OCI-LY3 (cell line): ENCODE measurements at regions not wholly inside any gene's neighbourhood (a gene's known extent, or its start where the extent isn't known, plus 50 kb on each side); places are given as distances from the start of the nearest gene placed in this dataset.

ENCODE experiments used
- H2AFZ ChIP-seq: fragments of 200-600, 300-600 bp; shearing (Covaris generic); 2 replicates; pipeline ENCODE4 v1.6.0; 2014; ENCODE audit warnings: antibody characterized with exemption, low read depth, low read length
- H3K27ac ChIP-seq: fragments of 200-600, 300-600 bp; sonication (generic); 2 replicates; pipeline ENCODE4 v1.5.1; 2014; ENCODE audit warnings: mild to moderate bottlenecking, low read length, moderate library complexity, mixed read lengths
- H3K27me3 ChIP-seq: fragments of 200-600, 300-600 bp; sonication (generic); 2 replicates; pipeline ENCODE4 v1.6.1; 2014; ENCODE audit warnings: low read depth, low read length, mixed read lengths
- H3K36me3 ChIP-seq: fragments of 200-600, 300-600 bp; sonication (generic); replicated peaks from 2 replicates; pipeline ENCODE3; 2014; ENCODE audit warnings: low read depth, low read length, mixed read lengths
- H3K4me1 ChIP-seq: fragments of 300-600, 200-600 bp; sonication (generic); 2 replicates; pipeline ENCODE4 v1.6.1; 2014; ENCODE audit warnings: low read length, mixed read lengths
- H3K4me2 ChIP-seq: fragments of 200-600, 300-600 bp; sonication (generic); 2 replicates; pipeline ENCODE4 v1.6.1; 2014; ENCODE audit warnings: low read length, mixed read lengths
- H3K4me3 ChIP-seq: fragments of 300-600, 200-600 bp; sonication (generic); 2 replicates; pipeline ENCODE4 v1.5.1; 2014; ENCODE audit warnings: antibody characterized with exemption, mild to moderate bottlenecking, low read length, moderate library complexity
- H3K79me2 ChIP-seq: fragments of 300-600, 200-600 bp; shearing (Covaris generic); 2 replicates; pipeline ENCODE4 v1.6.1; 2014; ENCODE audit warnings: mild to moderate bottlenecking, low read length, mixed read lengths
- H3K9ac ChIP-seq: fragments of 300-600, 200-600 bp; shearing (Covaris generic); 2 replicates; pipeline ENCODE4 v1.6.0; 2014; ENCODE audit warnings: mild to moderate bottlenecking, low read length, moderate library complexity
- H3K9me3 ChIP-seq: fragments of 200-600, 300-600 bp; shearing (Covaris generic); 2 replicates; pipeline ENCODE4 v1.6.1; 2014; ENCODE audit warnings: low read length, mixed read lengths; ENCODE audit not compliant: insufficient read depth
- H4K20me1 ChIP-seq: fragments of 200-600, 300-600 bp; sonication (generic); 2 replicates; pipeline ENCODE4 v1.6.1; 2016; ENCODE audit warnings: low read length, mixed read lengths; ENCODE audit not compliant: insufficient read depth
- EZH2phosphoT487 ChIP-seq: fragments of 200-600 bp; shearing (Covaris generic); IDR thresholded peaks from 2 replicates; pipeline ENCODE4 v1.6.1; 2018; ENCODE audit warnings: antibody characterized with exemption, mixed run types, low read depth
- TF ChIP-seq, protein P1 (sequence below): fragments of 200-600, 300-600 bp; sonication (generic); IDR thresholded peaks from 2 replicates; pipeline ENCODE4 v1.5.1; 2014; ENCODE audit warnings: antibody characterized with exemption, low read length, low read depth

DNA sequence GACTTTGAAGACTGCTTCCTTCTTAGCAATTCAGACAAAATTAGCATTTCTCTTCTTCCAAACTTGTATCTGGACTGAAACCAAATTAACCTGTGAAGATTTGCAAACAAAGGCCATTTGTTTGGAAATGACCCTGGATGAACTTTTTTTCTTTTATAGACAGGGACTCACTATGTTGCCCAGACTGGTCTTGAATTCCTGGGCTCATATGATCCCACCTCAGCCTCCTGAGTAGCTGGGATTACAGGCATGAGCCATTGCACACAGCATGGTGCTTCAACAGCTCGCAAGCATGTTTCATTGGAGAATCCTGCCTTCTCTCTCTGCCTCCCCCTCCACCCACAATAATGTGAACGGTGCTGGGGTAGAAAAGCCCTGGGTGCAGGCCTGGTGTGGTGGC, 170.2 kb downstream of the ARL4C start:
- Histone ChIP-seq H4K20me1 (no peaks in the 10 kb centered on the region), H3K9me3 (no peaks in the 10 kb centered on the region), H3K4me2 (no peak overlapping the region), H3K27ac (no peak overlapping the region), H3K4me3 (no peak overlapping the region), H2AFZ (no peak overlapping the region), H3K79me2 (no peaks in the 10 kb centered on the region), H3K9ac (no peak overlapping the region), H3K27me3 (no peaks in the 10 kb centered on the region; the same call in 1 of the 2 replicates), H3K36me3 (no peaks in the 10 kb centered on the region), H3K4me1 (no peaks in the 10 kb centered on the region)
- TF ChIP-seq EZH2phosphoT487 = no peak
- TF ChIP-seq, protein P1, sequence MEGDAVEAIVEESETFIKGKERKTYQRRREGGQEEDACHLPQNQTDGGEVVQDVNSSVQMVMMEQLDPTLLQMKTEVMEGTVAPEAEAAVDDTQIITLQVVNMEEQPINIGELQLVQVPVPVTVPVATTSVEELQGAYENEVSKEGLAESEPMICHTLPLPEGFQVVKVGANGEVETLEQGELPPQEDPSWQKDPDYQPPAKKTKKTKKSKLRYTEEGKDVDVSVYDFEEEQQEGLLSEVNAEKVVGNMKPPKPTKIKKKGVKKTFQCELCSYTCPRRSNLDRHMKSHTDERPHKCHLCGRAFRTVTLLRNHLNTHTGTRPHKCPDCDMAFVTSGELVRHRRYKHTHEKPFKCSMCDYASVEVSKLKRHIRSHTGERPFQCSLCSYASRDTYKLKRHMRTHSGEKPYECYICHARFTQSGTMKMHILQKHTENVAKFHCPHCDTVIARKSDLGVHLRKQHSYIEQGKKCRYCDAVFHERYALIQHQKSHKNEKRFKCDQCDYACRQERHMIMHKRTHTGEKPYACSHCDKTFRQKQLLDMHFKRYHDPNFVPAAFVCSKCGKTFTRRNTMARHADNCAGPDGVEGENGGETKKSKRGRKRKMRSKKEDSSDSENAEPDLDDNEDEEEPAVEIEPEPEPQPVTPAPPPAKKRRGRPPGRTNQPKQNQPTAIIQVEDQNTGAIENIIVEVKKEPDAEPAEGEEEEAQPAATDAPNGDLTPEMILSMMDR = no peak

DNA sequence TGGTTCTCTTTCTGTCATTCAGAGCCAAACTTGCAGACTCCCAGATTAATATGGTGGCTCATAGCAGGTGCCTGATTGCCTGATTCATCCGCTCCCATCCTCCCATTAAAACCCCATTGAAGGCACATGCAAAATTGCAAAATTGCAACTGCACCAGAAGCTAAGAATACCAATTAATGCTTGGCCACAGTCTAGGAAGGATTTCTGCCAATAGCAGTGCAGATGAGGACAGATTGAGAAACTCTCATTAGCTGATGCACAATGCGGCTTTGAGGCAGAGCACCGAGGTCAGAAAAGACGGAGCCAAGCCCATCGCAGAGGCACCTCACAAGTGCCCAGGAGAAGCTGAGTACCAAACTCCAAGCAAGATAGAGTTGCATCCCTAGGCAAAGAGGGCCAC, 172.8 kb downstream of the ARL4C start:
- Histone ChIP-seq H3K79me2 (no peaks in the 10 kb centered on the region), H3K9ac (no peak overlapping the region), H3K36me3 (no peaks in the 10 kb centered on the region), H3K4me2 (no peak overlapping the region), H3K27ac (no peak overlapping the region), H3K4me3 (no peak overlapping the region), H3K9me3 (no peaks in the 10 kb centered on the region), H3K27me3 (peaks cover 6% of the 10 kb centered on the region; the same call in 1 of the 2 replicates), H2AFZ (no peak overlapping the region), H4K20me1 (no peaks in the 10 kb centered on the region), H3K4me1 (no peaks in the 10 kb centered on the region)
- TF ChIP-seq, protein P1 = no peak
- no peak for TF ChIP-seq EZH2phosphoT487

DNA sequence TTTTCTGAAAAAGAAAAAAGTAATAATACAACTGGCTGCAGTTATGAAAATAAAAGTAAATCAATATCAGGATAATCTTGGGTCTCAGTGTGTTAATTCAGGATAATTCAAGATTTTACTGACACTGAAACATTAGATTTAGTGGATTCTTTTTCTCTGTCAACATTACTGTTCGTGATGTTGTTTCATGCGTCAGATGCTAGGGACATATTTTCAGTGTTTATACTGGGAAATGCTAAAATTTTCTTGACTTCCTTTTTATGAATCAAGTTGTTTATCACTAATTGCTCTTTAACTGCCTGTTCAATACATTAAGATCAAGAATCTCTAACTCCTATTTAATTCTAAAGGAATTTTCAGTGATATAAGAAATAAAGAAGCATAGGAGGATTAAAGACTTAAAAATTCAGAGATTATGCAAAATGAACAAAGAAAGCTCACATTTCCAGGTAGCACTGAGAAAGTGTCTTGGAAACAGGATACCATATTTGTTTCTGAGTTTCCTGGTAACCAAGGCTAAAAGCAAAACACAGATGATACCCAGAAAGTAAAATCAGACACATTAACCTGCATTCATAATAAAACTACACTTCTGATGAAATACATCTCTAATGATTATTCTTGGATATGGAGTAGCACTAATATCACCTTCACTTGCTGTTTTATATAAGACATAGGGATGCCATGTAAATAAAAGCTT, 174.0 kb downstream of the ARL4C start:
- H3K4me2 ChIP-seq = no peak overlapping the region
- peaks cover 5% of the 10 kb centered on the region; the same call in 1 of the 2 replicates for H3K4me1 ChIP-seq
- no peaks in the 10 kb centered on the region for H3K9me3 ChIP-seq
- no peak overlapping the region for H3K4me3 ChIP-seq
- H3K79me2 ChIP-seq = no peaks in the 10 kb centered on the region
- H3K27ac ChIP-seq = no peak overlapping the region
- H2AFZ ChIP-seq = no peak overlapping the region
- no peak overlapping the region for H3K9ac ChIP-seq
- H3K27me3 ChIP-seq = peaks cover 6% of the 10 kb centered on the region; the same call in 1 of the 2 replicates
- no peak for TF ChIP-seq EZH2phosphoT487
- TF ChIP-seq, protein P1 = no peak
- H4K20me1 ChIP-seq = no peaks in the 10 kb centered on the region
- no peaks in the 10 kb centered on the region for H3K36me3 ChIP-seq

DNA sequence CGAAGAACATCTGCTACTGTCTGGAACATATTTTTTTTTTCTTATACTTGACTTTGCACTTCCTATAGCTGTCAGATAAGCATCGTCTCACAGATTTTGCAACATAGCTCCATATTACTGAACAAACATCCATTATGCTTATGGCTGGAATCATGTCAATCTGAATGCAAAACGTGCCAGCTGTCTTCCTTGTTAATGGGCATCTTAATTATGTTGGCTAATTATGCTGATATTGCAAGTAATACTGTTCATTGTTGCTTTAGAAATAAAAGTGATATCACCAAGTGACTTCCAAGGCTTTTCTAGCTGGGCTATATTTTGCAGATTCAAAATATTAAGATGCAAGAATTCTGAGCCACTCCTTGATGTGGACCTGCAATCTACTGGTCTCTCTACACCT, 176.8 kb downstream of the ARL4C start:
- Histone ChIP-seq H3K79me2 (no peaks in the 10 kb centered on the region), H3K27ac (no peak overlapping the region), H3K36me3 (no peaks in the 10 kb centered on the region), H3K9ac (no peak overlapping the region), H3K9me3 (no peaks in the 10 kb centered on the region), H3K27me3 (0 out of 2 replicates have a peak, but pooled peaks cover 6% of the 10 kb centered on the region), H3K4me2 (no peak overlapping the region), H3K4me3 (no peak overlapping the region), H4K20me1 (no peaks in the 10 kb centered on the region), H3K4me1 (peaks cover 9% of the 10 kb centered on the region), H2AFZ (no peak overlapping the region)
- TF ChIP-seq, protein P1 = no peak
- TF ChIP-seq EZH2phosphoT487 = no peak
